PC-9 (cell line): ENCODE measurements at regions not wholly inside any gene's neighbourhood (a gene's known extent, or its start where the extent isn't known, plus 50 kb on each side); places are given as distances from the start of the nearest gene placed in this dataset.

Experiments
- EZH2 ChIP-seq: fragments of 200-600 bp; sonication (generic); IDR thresholded peaks from 2 replicates; pipeline ENCODE4 v1.8.0; 2017; ENCODE audit warnings: antibody characterized with exemption, low read depth
- TF ChIP-seq, protein P1 (sequence below): fragments of 200-600 bp; sonication (generic); conservative IDR thresholded peaks from 2 replicates; pipeline ENCODE4 v1.6.1; 2017; ENCODE audit warnings: mixed run types, antibody characterized with exemption, mild to moderate bottlenecking, moderate library complexity

GRCh38 chr3:102753901-102754300 is 319.1 kb downstream of the ZPLD1 start:
- TF ChIP-seq, protein P1, sequence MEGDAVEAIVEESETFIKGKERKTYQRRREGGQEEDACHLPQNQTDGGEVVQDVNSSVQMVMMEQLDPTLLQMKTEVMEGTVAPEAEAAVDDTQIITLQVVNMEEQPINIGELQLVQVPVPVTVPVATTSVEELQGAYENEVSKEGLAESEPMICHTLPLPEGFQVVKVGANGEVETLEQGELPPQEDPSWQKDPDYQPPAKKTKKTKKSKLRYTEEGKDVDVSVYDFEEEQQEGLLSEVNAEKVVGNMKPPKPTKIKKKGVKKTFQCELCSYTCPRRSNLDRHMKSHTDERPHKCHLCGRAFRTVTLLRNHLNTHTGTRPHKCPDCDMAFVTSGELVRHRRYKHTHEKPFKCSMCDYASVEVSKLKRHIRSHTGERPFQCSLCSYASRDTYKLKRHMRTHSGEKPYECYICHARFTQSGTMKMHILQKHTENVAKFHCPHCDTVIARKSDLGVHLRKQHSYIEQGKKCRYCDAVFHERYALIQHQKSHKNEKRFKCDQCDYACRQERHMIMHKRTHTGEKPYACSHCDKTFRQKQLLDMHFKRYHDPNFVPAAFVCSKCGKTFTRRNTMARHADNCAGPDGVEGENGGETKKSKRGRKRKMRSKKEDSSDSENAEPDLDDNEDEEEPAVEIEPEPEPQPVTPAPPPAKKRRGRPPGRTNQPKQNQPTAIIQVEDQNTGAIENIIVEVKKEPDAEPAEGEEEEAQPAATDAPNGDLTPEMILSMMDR = no peak
- no peak for TF ChIP-seq EZH2
